Osteoblast (primary cell): ENCODE measurements at regions not wholly inside any gene's neighbourhood (a gene's known extent, or its start where the extent isn't known, plus 50 kb on each side); places are given as distances from the start of the nearest gene placed in this dataset.

Experiments
- DNase-seq: peaks from one replicate; pipeline ENCODE4 v3.0.0; 2011; ENCODE audit warnings: low spot score, mixed read lengths; ENCODE audit not compliant: insufficient read length; ENCODE audit errors: missing footprints
- H2AFZ ChIP-seq: 2 replicates; pipeline ENCODE4 v1.6.0; 2011; ENCODE audit warnings: mild to moderate bottlenecking, low read length
- H3K27ac ChIP-seq: 2 replicates; pipeline ENCODE4 v1.5.1; 2011; ENCODE audit warnings: mild to moderate bottlenecking, low read depth, low read length, moderate library complexity
- H3K27me3 ChIP-seq: 2 replicates; pipeline ENCODE4 v1.6.0; 2012; ENCODE audit warnings: mild to moderate bottlenecking, control low read depth, inconsistent platforms, low read length, moderate library complexity; ENCODE audit not compliant: insufficient read depth
- H3K36me3 ChIP-seq: 2 replicates; pipeline ENCODE4 v1.5.1; 2011; ENCODE audit warnings: mild to moderate bottlenecking, low read length, control low read depth, moderate library complexity; ENCODE audit not compliant: insufficient read depth
- H3K4me1 ChIP-seq: 2 replicates; pipeline ENCODE4 v1.5.1; 2011; ENCODE audit warnings: mild to moderate bottlenecking, low read length, control low read depth, moderate library complexity; ENCODE audit not compliant: insufficient read depth
- H3K4me2 ChIP-seq: 2 replicates; pipeline ENCODE4 v1.6.0; 2011; ENCODE audit warnings: mild to moderate bottlenecking, low read length; ENCODE audit not compliant: insufficient read depth
- H3K4me3 ChIP-seq: fragments of 200-600 bp; sonication (generic); 3 replicates; pipeline ENCODE4 v1.5.1; 2012; ENCODE audit warnings: mild to moderate bottlenecking, low read length, inconsistent platforms; ENCODE audit not compliant: insufficient read depth
- H3K79me2 ChIP-seq: 2 replicates; pipeline ENCODE4 v1.6.0; 2012; ENCODE audit warnings: mild to moderate bottlenecking, low read length, control low read depth, inconsistent platforms; ENCODE audit not compliant: insufficient read depth
- H3K9me3 ChIP-seq: 2 replicates; pipeline ENCODE4 v1.5.1; 2011; ENCODE audit warnings: low read depth, low read length, control low read depth
- H4K20me1 ChIP-seq: 2 replicates; pipeline ENCODE4 v1.6.0; 2012; ENCODE audit warnings: mild to moderate bottlenecking, low read length, control low read depth; ENCODE audit not compliant: insufficient read depth
- TF ChIP-seq, protein P1 (sequence below): IDR thresholded peaks from 2 replicates; pipeline ENCODE4 v1.5.1; 2011; ENCODE audit warnings: mild to moderate bottlenecking, low read depth, low read length, moderate library complexity; ENCODE audit errors: extremely low read depth

DNA sequence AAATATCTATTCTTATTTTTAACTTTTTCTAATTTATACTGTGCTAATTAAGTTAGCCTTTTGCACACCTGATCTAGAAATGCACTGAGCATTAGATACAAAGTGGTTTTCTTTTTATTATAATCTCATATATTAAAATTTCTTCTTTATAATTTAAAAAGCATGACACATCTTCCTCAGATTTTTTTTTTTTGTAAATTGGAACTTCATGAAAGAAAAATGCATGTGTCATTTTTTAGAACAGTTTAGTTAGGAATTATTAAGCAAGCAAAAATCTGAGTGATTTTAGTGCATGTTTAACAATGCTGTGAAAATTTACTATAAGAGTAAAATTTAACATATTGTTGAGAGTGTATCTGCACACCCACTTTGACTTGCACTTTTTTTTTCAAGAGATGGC is 367.9 kb downstream of the TFEC start:
- no peaks in the 10 kb centered on the region for H3K27me3 ChIP-seq
- H4K20me1 ChIP-seq: no peaks in the 10 kb centered on the region
- no peak overlapping the region for H2AFZ ChIP-seq
- no peak overlapping the region for H3K4me2 ChIP-seq
- peaks cover 18% of the 10 kb centered on the region for H3K4me1 ChIP-seq
- H3K9me3 ChIP-seq: no peaks in the 10 kb centered on the region
- no peak overlapping the region for H3K4me3 ChIP-seq
- peak overlapping the region; percentile 45 for H3K27ac ChIP-seq
- H3K79me2 ChIP-seq: no peaks in the 10 kb centered on the region
- peak; percentile 78 for DNase-seq
- TF ChIP-seq, protein P1, sequence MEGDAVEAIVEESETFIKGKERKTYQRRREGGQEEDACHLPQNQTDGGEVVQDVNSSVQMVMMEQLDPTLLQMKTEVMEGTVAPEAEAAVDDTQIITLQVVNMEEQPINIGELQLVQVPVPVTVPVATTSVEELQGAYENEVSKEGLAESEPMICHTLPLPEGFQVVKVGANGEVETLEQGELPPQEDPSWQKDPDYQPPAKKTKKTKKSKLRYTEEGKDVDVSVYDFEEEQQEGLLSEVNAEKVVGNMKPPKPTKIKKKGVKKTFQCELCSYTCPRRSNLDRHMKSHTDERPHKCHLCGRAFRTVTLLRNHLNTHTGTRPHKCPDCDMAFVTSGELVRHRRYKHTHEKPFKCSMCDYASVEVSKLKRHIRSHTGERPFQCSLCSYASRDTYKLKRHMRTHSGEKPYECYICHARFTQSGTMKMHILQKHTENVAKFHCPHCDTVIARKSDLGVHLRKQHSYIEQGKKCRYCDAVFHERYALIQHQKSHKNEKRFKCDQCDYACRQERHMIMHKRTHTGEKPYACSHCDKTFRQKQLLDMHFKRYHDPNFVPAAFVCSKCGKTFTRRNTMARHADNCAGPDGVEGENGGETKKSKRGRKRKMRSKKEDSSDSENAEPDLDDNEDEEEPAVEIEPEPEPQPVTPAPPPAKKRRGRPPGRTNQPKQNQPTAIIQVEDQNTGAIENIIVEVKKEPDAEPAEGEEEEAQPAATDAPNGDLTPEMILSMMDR: no peak
- H3K36me3 ChIP-seq: no peaks in the 10 kb centered on the region

DNA sequence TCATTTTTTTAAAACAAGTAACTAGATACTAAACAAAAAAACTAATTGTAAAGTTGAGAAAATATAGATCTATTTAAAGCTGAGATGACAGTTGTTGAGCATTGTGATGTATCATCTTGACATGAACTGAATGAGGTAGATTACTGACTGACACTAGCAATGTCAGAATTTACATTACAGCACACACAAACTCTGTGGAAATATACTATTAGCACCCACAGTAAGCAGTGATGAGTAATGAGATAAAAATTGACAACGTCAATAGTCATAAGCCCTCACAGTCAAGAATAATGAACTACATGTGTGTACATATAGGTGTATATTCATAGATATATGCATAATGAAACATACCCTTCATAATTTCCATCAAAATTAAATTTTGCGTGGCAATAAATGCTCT is 368.4 kb downstream of the TFEC start:
- TF ChIP-seq, protein P1: no peak
- H4K20me1 ChIP-seq: no peaks in the 10 kb centered on the region
- H3K4me3 ChIP-seq: no peak overlapping the region
- no peaks in the 10 kb centered on the region for H3K36me3 ChIP-seq
- peak overlapping the region; percentile 45 for H3K27ac ChIP-seq
- H3K79me2 ChIP-seq: no peaks in the 10 kb centered on the region
- H3K4me2 ChIP-seq: no peak overlapping the region
- H3K4me1 ChIP-seq: peaks cover 18% of the 10 kb centered on the region
- no peak for DNase-seq
- no peaks in the 10 kb centered on the region for H3K9me3 ChIP-seq
- no peaks in the 10 kb centered on the region for H3K27me3 ChIP-seq
- peak overlapping the region; percentile 33 for H2AFZ ChIP-seq

DNA sequence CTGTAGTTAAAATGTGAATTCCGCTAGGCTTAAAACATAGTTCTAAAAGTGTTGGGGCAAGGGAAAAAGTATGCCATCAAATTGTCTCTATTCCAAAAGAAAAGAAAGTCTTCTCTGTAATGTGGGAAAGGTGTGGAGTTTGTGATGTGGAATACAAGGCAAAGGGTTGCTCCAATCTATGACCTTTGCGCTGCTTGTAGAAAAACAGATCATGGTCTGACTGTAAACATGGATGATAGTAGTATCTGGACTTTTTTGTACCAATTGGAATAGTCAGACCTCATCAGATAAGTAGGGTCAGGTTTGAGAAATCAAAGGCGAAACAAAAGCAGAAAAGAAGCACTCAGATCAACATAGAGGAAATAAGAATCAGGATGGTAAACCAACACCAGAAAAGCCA is 372.3 kb downstream of the TFEC start:
- Histone ChIP-seq H2AFZ (no peak overlapping the region), H3K27ac (no peak overlapping the region), H3K4me3 (no peak overlapping the region), H3K27me3 (no peaks in the 10 kb centered on the region), H3K4me2 (no peak overlapping the region), H3K36me3 (no peaks in the 10 kb centered on the region), H3K79me2 (no peaks in the 10 kb centered on the region), H3K4me1 (peaks cover 11% of the 10 kb centered on the region), H4K20me1 (no peaks in the 10 kb centered on the region), H3K9me3 (no peaks in the 10 kb centered on the region)
- no peak for DNase-seq
- TF ChIP-seq, protein P1: no peak

DNA sequence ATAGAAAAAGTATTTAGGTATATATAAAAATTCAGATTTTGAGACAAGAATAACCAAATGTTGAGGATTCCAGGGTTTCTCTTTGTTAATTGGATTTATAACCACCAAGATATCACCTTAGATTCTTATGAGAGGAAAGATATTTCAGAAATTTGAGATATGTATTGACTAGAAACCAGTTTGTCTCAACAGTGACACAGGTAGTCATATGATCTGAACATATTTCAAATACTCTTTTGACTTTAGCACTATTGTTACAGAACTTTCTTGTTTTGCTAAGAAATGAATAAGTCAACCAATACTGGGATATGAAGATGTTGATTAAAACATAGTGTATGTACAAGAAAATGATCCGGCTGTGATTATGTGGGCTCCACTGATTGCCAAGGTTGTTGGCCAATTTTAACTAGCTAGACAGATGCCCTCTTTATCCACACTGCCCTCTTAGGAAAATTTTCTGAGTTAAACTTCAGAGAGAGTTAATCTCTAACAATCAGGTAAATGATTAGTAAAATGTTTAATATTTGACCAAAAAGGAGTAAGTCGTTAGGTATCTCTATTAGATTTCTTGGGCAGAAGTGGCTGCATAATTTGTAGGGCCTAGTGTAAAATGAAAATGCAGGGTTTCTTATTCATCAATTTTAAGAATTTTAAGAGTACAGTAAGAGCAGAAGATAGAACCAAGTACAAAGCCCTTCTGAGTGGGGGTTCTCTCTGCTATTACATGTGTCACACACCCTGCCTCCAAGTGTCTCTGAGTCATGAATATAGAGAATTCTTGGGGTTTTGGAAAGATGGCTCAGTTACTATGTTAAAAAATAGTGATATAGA is 376.0 kb downstream of the TFEC start:
- Histone ChIP-seq H3K79me2 (no peaks in the 10 kb centered on the region), H3K27me3 (no peaks in the 10 kb centered on the region), H3K4me1 (no peaks in the 10 kb centered on the region), H4K20me1 (no peaks in the 10 kb centered on the region), H3K4me2 (no peak overlapping the region), H2AFZ (no peak overlapping the region), H3K9me3 (no peaks in the 10 kb centered on the region), H3K36me3 (no peaks in the 10 kb centered on the region), H3K27ac (no peak overlapping the region), H3K4me3 (no peak overlapping the region)
- DNase-seq: peak; percentile 89
- TF ChIP-seq, protein P1: no peak
